PC-3 (cell line): ENCODE measurements at regions not wholly inside any gene's neighbourhood (a gene's known extent, or its start where the extent isn't known, plus 50 kb on each side); places are given as distances from the start of the nearest gene placed in this dataset.

Source experiments
- ATAC-seq: fragments of 200-7000 bp; cut with Tn5 transposase; 2 replicates; pipeline ENCODE4 v1.9.1; 2020; ENCODE audit warnings: mild to moderate bottlenecking, moderate library complexity
- BruUV-seq: library from RNA; stranded (reverse); fragments of 400-500 nt; replicated peaks from 2 replicates; lab custom pipeline; 2021; lab: Mats Ljungman, UMichigan
- CTCF ChIA-PET: fragments of 300-600 bp; sonication (Branson Sonifier 250); formaldehyde crosslinking; loops from one replicate; lab custom pipeline; 2022; ENCODE audit warnings: antibody characterized with exemption; lab: Charles Lee
- POLR2A ChIA-PET: fragments of 300-600 bp; sonication (Branson Sonifier 250); formaldehyde crosslinking; loops from one replicate; lab custom pipeline; 2022; ENCODE audit warnings: antibody characterized with exemption; ENCODE audit not compliant: unreplicated experiment; lab: Charles Lee
- DNase-seq: peaks from one replicate; pipeline ENCODE4 v3.0.0-alpha.2; 2015
- H2AFZ ChIP-seq: fragments of 300-600 bp; sonication (generic); 2 replicates; pipeline ENCODE4 v1.6.0; 2016; ENCODE audit warnings: antibody characterized with exemption, low read length
- H3F3A ChIP-seq: fragments of 300-600 bp; sonication (generic); one replicate; pipeline ENCODE4 v1.6.0; 2017; ENCODE audit warnings: antibody characterized with exemption, low read length, control low read depth, mild to moderate bottlenecking; ENCODE audit not compliant: unreplicated experiment
- H3K27ac ChIP-seq: fragments of 300-600 bp; sonication (generic); 2 replicates; pipeline ENCODE4 v1.5.1; 2016; ENCODE audit warnings: mild to moderate bottlenecking, low read length
- H3K27me3 ChIP-seq: fragments of 300-600 bp; sonication (generic); 2 replicates; pipeline ENCODE4 v1.6.1; 2016; ENCODE audit warnings: low read length, mixed read lengths
- H3K36me3 ChIP-seq: fragments of 300-600 bp; sonication (generic); 2 replicates; pipeline ENCODE4 v1.6.1; 2016; ENCODE audit warnings: low read depth, mixed run types, low read length, mixed read lengths
- H3K4me1 ChIP-seq: fragments of 300-600 bp; sonication (generic); 2 replicates; pipeline ENCODE4 v1.5.1; 2016; ENCODE audit warnings: low read length; ENCODE audit not compliant: insufficient read depth
- H3K4me2 ChIP-seq: fragments of 300-600 bp; sonication (generic); 2 replicates; pipeline ENCODE4 v1.6.0; 2016; ENCODE audit warnings: low read length
- H3K4me3 ChIP-seq: fragments of 300-600 bp; sonication (generic); 2 replicates; pipeline ENCODE4 v1.5.1; 2016; ENCODE audit warnings: mild to moderate bottlenecking, low read length, mixed read lengths
- H3K79me2 ChIP-seq: fragments of 300-600 bp; sonication (generic); 2 replicates; pipeline ENCODE4 v1.6.1; 2017; ENCODE audit warnings: low read length, mixed read lengths
- H3K9ac ChIP-seq: fragments of 300-600 bp; sonication (generic); 2 replicates; pipeline ENCODE4 v1.6.0; 2016; ENCODE audit warnings: mild to moderate bottlenecking, low read length
- H3K9me2 ChIP-seq: fragments of 300-600 bp; sonication (generic); replicated peaks from 2 replicates; pipeline ENCODE4 v1.6.1; 2016; ENCODE audit warnings: mixed run types, low read length, mixed read lengths
- H3K9me3 ChIP-seq: fragments of 300-600 bp; sonication (generic); 2 replicates; pipeline ENCODE4 v1.6.1; 2016; ENCODE audit warnings: low read length, mixed read lengths
- H4K20me1 ChIP-seq: fragments of 300-600 bp; sonication (generic); 2 replicates; pipeline ENCODE4 v1.6.1; 2016; ENCODE audit warnings: low read length, mixed read lengths
- CTCF ChIP-seq: fragments of 300-600 bp; sonication (generic); conservative IDR thresholded peaks from 2 replicates; pipeline ENCODE4 v1.5.1; 2017; ENCODE audit warnings: antibody characterized with exemption, low read depth, mild to moderate bottlenecking, low read length
- EZH2 ChIP-seq: fragments of 300-600 bp; sonication (generic); IDR thresholded peaks from one replicate; pipeline ENCODE4 v1.6.1; 2017; ENCODE audit warnings: antibody characterized with exemption, mild to moderate bottlenecking, low read length; ENCODE audit not compliant: unreplicated experiment
- EZH2phosphoT487 ChIP-seq: fragments of 300-600 bp; sonication (generic); IDR thresholded peaks from 2 replicates; pipeline ENCODE4 v1.6.1; 2018; ENCODE audit warnings: mild to moderate bottlenecking, antibody characterized with exemption, low read length, borderline replicate concordance
- intact Hi-C: fragments of 100-400 bp; cut with micrococcal nuclease; formaldehyde crosslinking; loops from 2 replicates; pipeline ENCODE4 v1.9.0; 2023

GRCh38 chr2:167820488-167820887 lies 426.9 kb downstream of the STK39 start:
- no peaks in the 10 kb centered on the region for H3K79me2 ChIP-seq
- no peak overlapping the region for H3K27ac ChIP-seq
- TF ChIP-seq EZH2: no peak
- intact Hi-C loops: no loop called here
- no peak overlapping the region for H3K9ac ChIP-seq
- H3K36me3 ChIP-seq: no peaks in the 10 kb centered on the region
- H4K20me1 ChIP-seq: no peaks in the 10 kb centered on the region
- no peaks in the 10 kb centered on the region; the same call in 1 of the 2 replicates for H3K4me1 ChIP-seq
- ATAC-seq (no peak), DNase-seq (no peak)
- H2AFZ ChIP-seq: no peak overlapping the region
- H3K4me3 ChIP-seq: no peak overlapping the region
- no peaks in the 10 kb centered on the region for H3F3A ChIP-seq
- no peaks in the 10 kb centered on the region for H3K27me3 ChIP-seq
- ChIA-PET POLR2A (no interaction called here), CTCF (no interaction called here)
- no peak overlapping the region for H3K4me2 ChIP-seq
- BruUV-seq: no TSS peak
- no peaks in the 10 kb centered on the region for H3K9me2 ChIP-seq
- no peaks in the 10 kb centered on the region for H3K9me3 ChIP-seq

GRCh38 chr2:167818521-167818920 lies 428.9 kb downstream of the STK39 start:
- intact Hi-C loops: no loop called here
- no peaks in the 10 kb centered on the region for H3K4me1 ChIP-seq
- BruUV-seq: no TSS peak
- no peak for ATAC-seq
- H2AFZ ChIP-seq: no peak overlapping the region
- H3K9me2 ChIP-seq: no peaks in the 10 kb centered on the region
- H3K36me3 ChIP-seq: no peaks in the 10 kb centered on the region
- DNase-seq: no peak
- no peaks in the 10 kb centered on the region for H4K20me1 ChIP-seq
- TF ChIP-seq EZH2phosphoT487: no peak
- TF ChIP-seq EZH2: no peak
- TF ChIP-seq CTCF: no peak
- no peaks in the 10 kb centered on the region for H3F3A ChIP-seq
- no peak overlapping the region for H3K27ac ChIP-seq
- H3K4me2 ChIP-seq: no peak overlapping the region
- POLR2A ChIA-PET: no interaction called here
- CTCF ChIA-PET: no interaction called here
- H3K9me3 ChIP-seq: no peaks in the 10 kb centered on the region
- peaks cover 4% of the 10 kb centered on the region; the same call in 1 of the 2 replicates for H3K27me3 ChIP-seq
- no peak overlapping the region for H3K9ac ChIP-seq
- no peaks in the 10 kb centered on the region for H3K79me2 ChIP-seq
- no peak overlapping the region for H3K4me3 ChIP-seq

GRCh38 chr2:167817908-167818307 lies 429.5 kb downstream of the STK39 start:
- DNase-seq (no peak), ATAC-seq (no peak)
- Histone ChIP-seq H2AFZ (no peak overlapping the region), H3K9ac (no peak overlapping the region), H3K36me3 (no peaks in the 10 kb centered on the region), H3K27ac (no peak overlapping the region), H4K20me1 (no peaks in the 10 kb centered on the region), H3K79me2 (no peaks in the 10 kb centered on the region), H3F3A (no peaks in the 10 kb centered on the region), H3K9me3 (no peaks in the 10 kb centered on the region), H3K4me3 (no peak overlapping the region), H3K4me2 (no peak overlapping the region), H3K9me2 (no peaks in the 10 kb centered on the region), H3K4me1 (no peaks in the 10 kb centered on the region), H3K27me3 (peaks cover 4% of the 10 kb centered on the region; the same call in 1 of the 2 replicates)
- BruUV-seq: no TSS peak
- intact Hi-C loops: no loop called here
- ChIA-PET CTCF (no interaction called here), POLR2A (no interaction called here)
- TF ChIP-seq EZH2: no peak
- no peak for TF ChIP-seq EZH2phosphoT487
- TF ChIP-seq CTCF: no peak
